PC-9 (cell line): ENCODE measurements at regions not wholly inside any gene's neighbourhood (a gene's known extent, or its start where the extent isn't known, plus 50 kb on each side); places are given as distances from the start of the nearest gene placed in this dataset.

Experiments
- EZH2 ChIP-seq: fragments of 200-600 bp; sonication (generic); IDR thresholded peaks from 2 replicates; pipeline ENCODE4 v1.8.0; 2017; ENCODE audit warnings: antibody characterized with exemption, low read depth
- TF ChIP-seq, protein P1 (sequence below): fragments of 200-600 bp; sonication (generic); conservative IDR thresholded peaks from 2 replicates; pipeline ENCODE4 v1.6.1; 2017; ENCODE audit warnings: mixed run types, antibody characterized with exemption, mild to moderate bottlenecking, moderate library complexity

DNA sequence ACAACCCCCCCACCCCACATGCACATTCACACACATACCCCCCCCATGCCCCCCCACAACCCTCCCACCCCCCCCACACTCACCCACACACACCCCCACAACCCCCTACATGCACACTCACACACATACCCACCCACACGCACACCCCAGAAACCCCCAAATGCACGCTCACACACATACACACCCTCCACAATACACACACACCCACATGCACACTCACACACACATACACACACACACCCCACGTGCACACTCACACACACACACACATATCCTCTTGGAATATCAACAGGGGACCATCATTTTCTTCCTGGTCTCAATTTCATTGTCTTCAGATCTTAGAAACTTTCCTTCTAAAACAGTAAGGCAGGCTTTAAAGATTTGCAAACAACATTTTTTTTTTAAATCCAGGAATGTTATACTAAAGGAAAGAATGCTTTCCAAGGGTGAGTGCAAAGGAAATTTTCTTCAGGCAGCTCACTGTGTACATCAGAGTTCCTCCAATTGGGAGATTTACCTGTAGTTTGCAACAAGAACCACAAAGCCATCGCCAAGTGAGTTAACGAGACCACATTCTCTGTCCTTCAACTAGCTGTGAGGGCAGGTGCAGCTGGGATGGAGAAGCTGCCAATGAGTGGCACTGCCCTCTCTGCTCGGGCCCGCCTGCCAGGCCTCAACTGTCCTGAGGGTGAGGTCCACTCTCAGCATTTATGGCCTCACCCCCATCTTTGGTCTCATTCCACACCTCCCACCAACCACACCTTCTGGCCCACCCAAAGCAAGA lies 53.0 kb downstream of the MRPL57 start:
- TF ChIP-seq EZH2, result no peak
- TF ChIP-seq, protein P1, sequence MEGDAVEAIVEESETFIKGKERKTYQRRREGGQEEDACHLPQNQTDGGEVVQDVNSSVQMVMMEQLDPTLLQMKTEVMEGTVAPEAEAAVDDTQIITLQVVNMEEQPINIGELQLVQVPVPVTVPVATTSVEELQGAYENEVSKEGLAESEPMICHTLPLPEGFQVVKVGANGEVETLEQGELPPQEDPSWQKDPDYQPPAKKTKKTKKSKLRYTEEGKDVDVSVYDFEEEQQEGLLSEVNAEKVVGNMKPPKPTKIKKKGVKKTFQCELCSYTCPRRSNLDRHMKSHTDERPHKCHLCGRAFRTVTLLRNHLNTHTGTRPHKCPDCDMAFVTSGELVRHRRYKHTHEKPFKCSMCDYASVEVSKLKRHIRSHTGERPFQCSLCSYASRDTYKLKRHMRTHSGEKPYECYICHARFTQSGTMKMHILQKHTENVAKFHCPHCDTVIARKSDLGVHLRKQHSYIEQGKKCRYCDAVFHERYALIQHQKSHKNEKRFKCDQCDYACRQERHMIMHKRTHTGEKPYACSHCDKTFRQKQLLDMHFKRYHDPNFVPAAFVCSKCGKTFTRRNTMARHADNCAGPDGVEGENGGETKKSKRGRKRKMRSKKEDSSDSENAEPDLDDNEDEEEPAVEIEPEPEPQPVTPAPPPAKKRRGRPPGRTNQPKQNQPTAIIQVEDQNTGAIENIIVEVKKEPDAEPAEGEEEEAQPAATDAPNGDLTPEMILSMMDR, result no peak
